Psoas muscle (tissue), 7 donors: ENCODE measurements at regions not wholly inside any gene's neighbourhood (a gene's known extent, or its start where the extent isn't known, plus 50 kb on each side); places are given as distances from the start of the nearest gene placed in this dataset.
A peak's percentile ranks its signal among the peaks of the same experiment; 100 is the strongest.
"Not testable (repeated sequence)": the region's sequence is repeated elsewhere in the genome, so short reads cannot be mapped to it uniquely, and the experiment has no call there.

Experiments used
- ATAC-seq, 4 donors: fragments of 200-7000 bp; cut with Tn5 transposase; one replicate each; pipeline ENCODE4 v1.9.1; 2020; ENCODE audit warnings: moderate library complexity in 3 of 4, mild to moderate bottlenecking in 2 of 4
- DNase-seq, 2 donors: peaks; one replicate each; pipeline ENCODE4 v3.0.0-alpha.2; 2020
- H3K27ac ChIP-seq: fragments of 200-600 bp; one replicate; pipeline ENCODE4 v1.8.0; 2022
- H3K27me3 ChIP-seq, 3 donors: fragments of 200-600 bp in 1 of 3; one replicate each; pipeline versions ENCODE4 v1.6.1 to v1.8.0; 2013 to 2022; ENCODE audit warnings: low read length in 2 of 3, mild to moderate bottlenecking in 2 of 3, moderate library complexity in 1 of 3; ENCODE audit not compliant: insufficient read depth in 3 of 3
- H3K36me3 ChIP-seq, 2 donors: fragments of 200-600 bp in 1 of 2; one replicate each; pipeline versions ENCODE4 v1.6.1 to v1.8.0; 2013 to 2022; ENCODE audit warnings: low read depth in 1 of 2, mild to moderate bottlenecking in 1 of 2, moderate library complexity in 1 of 2; ENCODE audit not compliant: insufficient read depth in 1 of 2
- H3K4me1 ChIP-seq: fragments of 200-600 bp; one replicate; pipeline ENCODE4 v1.8.0; 2022
- H3K4me3 ChIP-seq: fragments of 200-600 bp; one replicate; pipeline ENCODE4 v1.8.0; 2022; ENCODE audit warnings: mild to moderate bottlenecking
- H3K9me3 ChIP-seq: fragments of 200-600 bp; one replicate; pipeline ENCODE4 v1.8.0; 2022
- WGBS, 3 donors: extraction: QIAGEN DNeasy Blood & Tissue Kit; methylation state at CpG; one replicate each; pipeline versions ENCODE4 v1.1.6 to v1.1.7; 2013; 5-methylcytosine and 5-hydroxymethylcytosine counted together
- intact Hi-C, 2 donors: fragments of 100-400 bp; cut with DNase I; formaldehyde crosslinking; loops; one replicate each; pipeline versions ENCODE4 v1.11.0 to v1.14.2; 2022
- TF ChIP-seq, protein P1 (sequence below): fragments of 200-600 bp; IDR thresholded peaks from one replicate; pipeline ENCODE4 v1.8.0; 2022; ENCODE audit warnings: antibody characterized with exemption
- donor health status: healthy with polysubstance abuse.
- donor health status: DM: no; HTN: no; CAD: no; lungs with moderate emphysema.
- donor health status: Bipolar disorder and iron deficiency.
- donor health status: healthy.
- donor health status: DM: yes; HTN: yes; CAD: no.
- donor health status: DM: no; HTN: no; CAD: no.
- donor health status: DM: yes; HTN: yes; CAD: no.

- no peak overlapping the region for H3K4me3 ChIP-seq
- H3K4me1 ChIP-seq = no peaks in the 10 kb centered on the region
- DNase-seq (no peak), ATAC-seq (no peak)
- H3K36me3 ChIP-seq = no peaks in the 10 kb centered on the region
- H3K27ac ChIP-seq = no peak overlapping the region
- 83 to 87% (median 86%) methylated on average over 2 of the region's 2 CpGs for WGBS, 3 donors
- TF ChIP-seq, protein P1, sequence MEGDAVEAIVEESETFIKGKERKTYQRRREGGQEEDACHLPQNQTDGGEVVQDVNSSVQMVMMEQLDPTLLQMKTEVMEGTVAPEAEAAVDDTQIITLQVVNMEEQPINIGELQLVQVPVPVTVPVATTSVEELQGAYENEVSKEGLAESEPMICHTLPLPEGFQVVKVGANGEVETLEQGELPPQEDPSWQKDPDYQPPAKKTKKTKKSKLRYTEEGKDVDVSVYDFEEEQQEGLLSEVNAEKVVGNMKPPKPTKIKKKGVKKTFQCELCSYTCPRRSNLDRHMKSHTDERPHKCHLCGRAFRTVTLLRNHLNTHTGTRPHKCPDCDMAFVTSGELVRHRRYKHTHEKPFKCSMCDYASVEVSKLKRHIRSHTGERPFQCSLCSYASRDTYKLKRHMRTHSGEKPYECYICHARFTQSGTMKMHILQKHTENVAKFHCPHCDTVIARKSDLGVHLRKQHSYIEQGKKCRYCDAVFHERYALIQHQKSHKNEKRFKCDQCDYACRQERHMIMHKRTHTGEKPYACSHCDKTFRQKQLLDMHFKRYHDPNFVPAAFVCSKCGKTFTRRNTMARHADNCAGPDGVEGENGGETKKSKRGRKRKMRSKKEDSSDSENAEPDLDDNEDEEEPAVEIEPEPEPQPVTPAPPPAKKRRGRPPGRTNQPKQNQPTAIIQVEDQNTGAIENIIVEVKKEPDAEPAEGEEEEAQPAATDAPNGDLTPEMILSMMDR = no peak
- intact Hi-C loops = no loop called here
- H3K27me3 ChIP-seq = no peaks in the 10 kb centered on the region
- H3K9me3 ChIP-seq = no peaks in the 10 kb centered on the region
Observed at GRCh38 chr11:81570669-81571068, 1163.0 kb downstream of the FAM181B start.

DNA sequence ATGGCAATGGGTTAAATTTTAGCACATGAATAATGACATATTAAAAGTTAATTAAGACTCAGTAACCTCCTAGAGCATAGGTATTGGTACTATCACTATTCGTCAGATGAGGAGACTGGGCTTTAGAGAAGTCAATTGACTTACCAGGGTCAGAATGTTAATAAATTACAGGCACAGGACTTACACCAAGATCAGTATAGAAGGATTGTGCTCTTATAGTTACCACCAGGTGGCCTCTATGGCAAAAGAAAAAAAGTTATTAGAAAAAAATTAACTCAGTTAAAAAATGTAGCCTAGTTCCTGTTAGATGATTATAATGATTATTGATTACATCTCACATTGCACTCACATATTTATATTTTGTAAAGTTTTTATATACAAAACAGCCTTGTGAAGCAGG lies 1163.7 kb downstream of the FAM181B start:
- DNase-seq = no peak
- intact Hi-C loops = no loop called here
- Histone ChIP-seq H3K9me3 (no peaks in the 10 kb centered on the region), H3K4me1 (no peaks in the 10 kb centered on the region), H3K36me3 (no peaks in the 10 kb centered on the region), H3K27me3 (no peaks in the 10 kb centered on the region), H3K27ac (no peak overlapping the region), H3K4me3 (no peak overlapping the region)
- no peak for ATAC-seq
- 0 to 83% (median 43%) methylated on average over 1 of the region's 1 CpG for WGBS, 3 donors
- TF ChIP-seq, protein P1 = no peak

- Histone ChIP-seq H3K9me3 (no peaks in the 10 kb centered on the region), H3K27me3 (no peaks in the 10 kb centered on the region), H3K27ac (no peak overlapping the region), H3K36me3 (no peaks in the 10 kb centered on the region), H3K4me3 (no peak overlapping the region), H3K4me1 (no peaks in the 10 kb centered on the region)
- TF ChIP-seq, protein P1 = no peak
- DNase-seq (no peak), ATAC-seq (no peak)
- intact Hi-C loops = no loop called here
Observed at GRCh38 chr11:81568918-81569317, 1164.7 kb downstream of the FAM181B start.

GRCh38 chr11:81548123-81548522 lies 1185.5 kb downstream of the FAM181B start:
- intact Hi-C loops = no loop called here
- no peak overlapping the region for H3K4me3 ChIP-seq
- 58 to 62% (median 60%) methylated on average over 1 of the region's 1 CpG for WGBS, 3 donors
- no peak overlapping the region for H3K27ac ChIP-seq
- no peaks in the 10 kb centered on the region for H3K9me3 ChIP-seq
- no peaks in the 10 kb centered on the region for H3K4me1 ChIP-seq
- ATAC-seq (no peak), DNase-seq (no peak)
- H3K36me3 ChIP-seq = no peaks in the 10 kb centered on the region
- TF ChIP-seq, protein P1 = no peak
- no peaks in the 10 kb centered on the region for H3K27me3 ChIP-seq

DNA sequence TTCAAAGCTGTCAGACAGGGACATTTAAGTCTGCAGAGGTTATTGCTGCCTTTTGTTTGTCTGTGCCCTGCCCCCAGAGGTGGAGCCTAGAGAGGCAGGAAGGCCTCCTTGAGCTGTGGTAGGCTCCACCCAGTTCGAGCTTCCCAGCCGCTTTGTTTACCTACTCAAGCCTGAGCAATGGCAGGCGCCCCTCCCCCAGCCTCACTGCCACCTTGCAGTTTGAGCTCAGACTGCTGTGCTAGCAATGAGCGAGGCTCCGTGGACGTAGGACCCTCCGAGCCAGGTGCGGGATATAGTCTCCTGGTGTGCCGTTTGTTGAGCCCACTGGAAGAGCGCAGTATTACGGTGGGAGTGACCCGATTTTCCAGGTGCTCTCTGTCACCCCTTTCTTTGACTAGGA lies 1193.9 kb downstream of the FAM181B start:
- H3K4me1 ChIP-seq, ATAC-seq, H3K9me3 ChIP-seq, intact Hi-C loops, H3K27me3 ChIP-seq, H3K27ac ChIP-seq, H3K4me3 ChIP-seq, H3K36me3 ChIP-seq: not testable (repeated sequence)
- WGBS, 3 donors = 91 to 93% (median 92%) methylated on average over 11 to 12 of the region's 12 CpGs
- peak in 1 of 2 donors; percentile 17 for DNase-seq
